ENCODE measurements at regions not wholly inside any gene's neighbourhood (a gene's known extent, or its start where the extent isn't known, plus 50 kb on each side); places are given as distances from the start of the nearest gene placed in this dataset.

DNA sequence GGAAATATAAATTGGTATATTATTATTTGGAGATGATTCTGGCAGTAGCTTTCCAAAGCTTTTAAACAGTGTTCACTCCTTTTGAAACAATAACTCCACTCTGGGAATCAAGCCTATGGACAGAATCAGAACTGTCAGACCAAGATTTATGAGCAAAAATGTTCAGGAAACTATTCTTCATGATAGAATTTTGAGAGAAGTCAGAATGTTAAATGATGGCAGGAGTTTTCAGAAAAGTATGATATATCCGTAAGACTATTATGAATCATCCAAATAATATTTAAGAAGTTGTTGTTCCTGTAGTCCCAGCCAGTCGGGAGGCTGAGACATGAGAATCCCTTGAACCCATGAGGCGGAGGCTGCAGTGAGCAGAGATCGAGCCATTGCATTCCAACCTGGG is 50.5 kb upstream of the ADGRG2 start:
- H3K36me3 ChIP-seq (ENCODE audit: insufficient read depth), result no peaks in the 10 kb centered on the region
- DNase-seq (ENCODE audit: extremely low spot score), result no peak
- 81% methylated on average over 4 of the region's 4 CpGs for WGBS
- no peak overlapping the region for H3K27ac ChIP-seq (ENCODE audit: low read depth)
- no peaks in the 10 kb centered on the region for H3K4me1 ChIP-seq (ENCODE audit: insufficient read depth)
- no peak overlapping the region for H3K4me3 ChIP-seq (ENCODE audit: low read depth, low read length)

DNA sequence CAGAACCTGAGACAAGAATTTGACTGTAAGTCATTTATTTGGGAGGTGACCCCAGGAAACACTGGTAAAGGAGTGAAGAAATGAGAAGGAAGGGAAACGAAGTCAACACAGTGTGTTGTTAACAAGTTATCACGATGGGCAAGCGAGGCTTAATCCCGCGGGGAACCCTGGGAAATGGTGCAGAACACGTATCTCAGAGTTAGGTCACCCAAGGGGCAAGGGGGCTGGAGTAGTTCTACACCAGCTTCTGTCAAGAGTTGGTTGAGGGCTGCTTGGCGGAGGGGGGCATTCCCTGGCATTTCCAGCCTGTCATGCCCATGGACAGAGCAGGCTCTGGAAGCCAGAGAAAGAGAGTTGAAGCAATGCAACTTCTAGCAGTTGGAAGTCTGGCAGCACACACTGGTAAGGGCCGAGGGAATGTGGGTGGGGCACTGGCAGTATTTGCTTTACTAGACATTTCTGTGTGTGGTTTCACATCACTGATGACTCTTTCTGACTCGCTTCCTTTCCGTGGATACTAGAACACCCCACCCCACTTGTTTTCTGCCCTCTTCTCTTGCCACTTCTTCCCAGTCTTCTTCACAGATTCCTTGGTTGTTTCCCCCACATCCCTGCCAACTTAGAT is 52.2 kb upstream of the ADGRG2 start:
- no peaks in the 10 kb centered on the region for H3K4me1 ChIP-seq (ENCODE audit: insufficient read depth)
- H3K27ac ChIP-seq (ENCODE audit: low read depth), result no peak overlapping the region
- H3K4me3 ChIP-seq (ENCODE audit: low read depth, low read length), result no peak overlapping the region
- no peaks in the 10 kb centered on the region for H3K36me3 ChIP-seq (ENCODE audit: insufficient read depth)
- WGBS, result 60% methylated on average over 10 of the region's 10 CpGs
- no peak for DNase-seq (ENCODE audit: extremely low spot score)

DNA sequence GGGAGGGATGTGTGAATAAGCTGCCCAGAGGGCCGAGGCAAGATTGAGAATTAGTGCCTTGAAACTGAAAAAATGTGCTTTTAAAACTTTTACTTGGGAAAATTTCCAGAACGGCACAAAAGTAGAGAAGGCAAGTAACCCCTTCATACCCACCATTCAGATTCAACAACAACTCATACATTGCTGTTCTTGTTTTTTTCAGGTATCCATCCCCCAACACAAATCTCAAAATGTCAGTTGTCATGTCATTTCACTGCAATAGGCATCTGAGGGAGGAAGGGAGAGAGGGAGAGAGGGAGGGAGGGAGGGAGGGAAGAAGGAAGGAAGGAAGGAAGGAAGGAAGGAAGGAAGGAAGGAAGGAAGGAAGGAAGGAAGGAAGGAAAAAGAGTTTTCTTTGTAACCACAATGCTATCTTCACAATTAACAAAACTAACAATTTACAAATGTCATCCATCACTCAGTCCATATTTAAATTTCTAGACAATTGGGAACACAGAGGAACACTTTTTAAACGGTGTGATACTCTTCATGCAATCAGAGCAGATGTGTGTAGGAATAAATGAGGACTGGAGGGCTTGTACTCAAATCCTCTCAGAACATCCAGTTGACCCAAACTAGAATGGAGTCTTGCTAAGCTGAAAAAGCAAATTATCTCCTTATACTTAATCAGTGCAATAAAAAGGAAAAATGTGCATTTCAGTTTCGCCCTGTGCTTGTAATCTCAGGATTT is 54.8 kb upstream of the ADGRG2 start:
- Histone ChIP-seq H3K27ac (ENCODE audit: low read depth) (no peak overlapping the region), H3K4me1 (ENCODE audit: insufficient read depth) (no peaks in the 10 kb centered on the region), H3K36me3 (ENCODE audit: insufficient read depth) (no peaks in the 10 kb centered on the region), H3K4me3 (ENCODE audit: low read depth, low read length) (no peak overlapping the region)
- 28% methylated on average over 4 of the region's 4 CpGs for WGBS
- no peak for DNase-seq (ENCODE audit: extremely low spot score)

DNA sequence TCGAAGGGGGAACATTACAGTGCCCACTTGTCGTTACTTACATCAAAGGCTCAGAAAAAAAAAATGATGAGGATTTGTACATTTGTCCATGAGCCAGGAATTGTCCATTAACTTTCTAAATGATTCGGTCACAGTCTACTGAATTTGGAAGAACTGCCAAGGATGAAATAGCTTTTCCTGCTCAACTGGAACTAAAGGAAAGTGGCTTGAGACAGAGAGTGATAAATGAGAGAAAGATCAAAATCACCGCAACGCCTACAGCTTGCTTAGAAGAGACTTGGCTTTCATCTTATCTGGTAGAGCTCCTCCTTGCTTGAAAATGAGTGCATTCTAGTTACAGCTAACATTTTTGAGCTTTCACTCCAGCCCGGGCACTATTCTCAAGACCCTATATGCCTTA is 55.5 kb upstream of the ADGRG2 start:
- no peak for DNase-seq (ENCODE audit: extremely low spot score)
- no peak overlapping the region for H3K27ac ChIP-seq (ENCODE audit: low read depth)
- 46% methylated on average over 6 of the region's 6 CpGs for WGBS

DNA sequence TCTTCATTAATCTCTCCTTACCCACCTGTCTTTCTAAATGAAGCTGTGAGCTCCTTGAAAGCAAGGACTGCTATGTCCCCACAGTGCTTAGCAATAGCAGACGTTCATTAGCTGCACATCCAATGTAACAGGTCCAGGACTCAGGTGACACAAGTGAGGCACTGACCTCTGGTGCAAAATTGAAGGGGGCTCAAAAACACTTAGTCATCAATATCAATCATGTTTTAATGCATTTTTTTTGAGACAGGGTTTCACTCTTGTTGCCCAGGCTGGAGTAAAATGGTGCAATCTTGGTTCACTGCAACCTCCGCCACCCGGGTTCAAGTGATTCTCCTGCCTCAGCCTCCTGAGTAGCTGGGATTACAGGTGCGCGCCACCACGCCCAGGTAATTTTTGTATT is 56.1 kb upstream of the ADGRG2 start:
- 88% methylated on average over 6 of the region's 6 CpGs for WGBS
- DNase-seq (ENCODE audit: extremely low spot score), result no peak
- H3K36me3 ChIP-seq (ENCODE audit: insufficient read depth), result no peaks in the 10 kb centered on the region
- H3K27ac ChIP-seq (ENCODE audit: low read depth), result no peak overlapping the region
- no peaks in the 10 kb centered on the region for H3K4me1 ChIP-seq (ENCODE audit: insufficient read depth)
- H3K4me3 ChIP-seq (ENCODE audit: low read depth, low read length), result no peak overlapping the region

More for the DNA sequence above, 55.5 kb upstream of the ADGRG2 start:
- no peaks in the 10 kb centered on the region for H3K4me1 ChIP-seq (ENCODE audit: insufficient read depth)
- H3K36me3 ChIP-seq (ENCODE audit: insufficient read depth), result no peaks in the 10 kb centered on the region
- no peak overlapping the region for H3K4me3 ChIP-seq (ENCODE audit: low read depth, low read length)

DNA sequence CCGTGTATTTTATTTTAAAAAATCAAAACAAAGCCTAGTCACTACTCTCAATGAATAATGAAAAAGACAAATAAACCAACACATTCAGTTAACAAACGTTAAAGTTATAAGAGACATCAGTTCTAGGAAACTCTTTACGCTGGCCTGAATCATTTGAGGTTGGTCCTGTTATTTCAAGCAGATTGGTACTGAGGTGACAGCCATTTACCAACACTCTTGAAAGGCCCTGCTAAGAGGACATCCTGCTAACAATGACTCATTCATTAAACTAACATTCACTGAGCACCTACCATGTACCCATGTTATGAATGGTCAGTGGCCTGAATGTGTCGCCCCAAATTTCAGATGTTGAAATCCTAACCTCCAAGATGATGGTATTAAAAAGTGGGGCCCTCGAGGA is 57.1 kb upstream of the ADGRG2 start:
- Histone ChIP-seq H3K27ac (ENCODE audit: low read depth) (no peak overlapping the region), H3K36me3 (ENCODE audit: insufficient read depth) (no peaks in the 10 kb centered on the region), H3K4me3 (ENCODE audit: low read depth, low read length) (no peak overlapping the region), H3K4me1 (ENCODE audit: insufficient read depth) (no peaks in the 10 kb centered on the region)
- 80% methylated on average over 5 of the region's 5 CpGs for WGBS
- DNase-seq (ENCODE audit: extremely low spot score), result no peak

DNA sequence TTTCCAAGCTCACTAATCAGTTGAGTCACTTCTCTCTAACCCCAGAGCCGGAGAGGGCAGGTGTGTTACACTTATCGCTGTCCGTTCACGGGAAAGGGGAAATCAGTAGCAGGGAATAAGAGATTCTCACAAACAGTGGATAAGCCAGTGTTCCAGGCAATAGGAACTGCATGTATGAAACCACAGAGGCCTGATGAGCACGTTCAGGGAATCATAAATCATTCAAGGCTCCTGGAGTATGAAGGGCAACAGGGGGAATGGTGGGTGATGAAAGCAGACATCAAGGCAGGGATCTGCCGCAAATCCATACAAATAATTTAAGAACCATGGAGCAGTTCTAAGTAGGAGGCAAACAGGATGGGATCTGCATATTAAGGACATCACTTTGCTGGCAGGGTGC is 59.1 kb upstream of the ADGRG2 start:
- DNase-seq (ENCODE audit: extremely low spot score), result no peak
- 78% methylated on average over 6 of the region's 6 CpGs for WGBS
- no peaks in the 10 kb centered on the region for H3K4me1 ChIP-seq (ENCODE audit: insufficient read depth)
- H3K36me3 ChIP-seq (ENCODE audit: insufficient read depth), result no peaks in the 10 kb centered on the region
- H3K4me3 ChIP-seq (ENCODE audit: low read depth, low read length), result no peak overlapping the region
- H3K27ac ChIP-seq (ENCODE audit: low read depth), result no peak overlapping the region

DNA sequence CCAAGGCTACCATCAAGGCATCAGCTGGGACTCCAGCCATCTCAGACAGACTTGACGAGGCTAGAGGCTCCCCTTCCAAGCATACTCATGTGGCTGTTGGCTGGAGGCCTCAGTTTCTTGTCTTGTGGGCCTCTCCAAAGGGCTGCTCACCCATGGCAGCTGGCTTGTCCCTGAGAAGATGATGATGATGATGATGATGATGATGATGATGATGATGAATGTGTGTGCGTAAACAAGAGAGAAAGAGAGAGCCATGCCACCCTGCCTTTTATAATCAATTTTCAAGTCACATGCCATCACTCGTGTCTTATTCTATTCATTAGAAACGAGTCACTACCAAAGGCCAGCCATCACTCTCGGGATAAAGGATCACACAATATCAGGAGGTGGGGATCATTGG is 60.5 kb upstream of the ADGRG2 start:
- no peak for DNase-seq (ENCODE audit: extremely low spot score)
- 92% methylated on average over 5 of the region's 5 CpGs for WGBS

DNA sequence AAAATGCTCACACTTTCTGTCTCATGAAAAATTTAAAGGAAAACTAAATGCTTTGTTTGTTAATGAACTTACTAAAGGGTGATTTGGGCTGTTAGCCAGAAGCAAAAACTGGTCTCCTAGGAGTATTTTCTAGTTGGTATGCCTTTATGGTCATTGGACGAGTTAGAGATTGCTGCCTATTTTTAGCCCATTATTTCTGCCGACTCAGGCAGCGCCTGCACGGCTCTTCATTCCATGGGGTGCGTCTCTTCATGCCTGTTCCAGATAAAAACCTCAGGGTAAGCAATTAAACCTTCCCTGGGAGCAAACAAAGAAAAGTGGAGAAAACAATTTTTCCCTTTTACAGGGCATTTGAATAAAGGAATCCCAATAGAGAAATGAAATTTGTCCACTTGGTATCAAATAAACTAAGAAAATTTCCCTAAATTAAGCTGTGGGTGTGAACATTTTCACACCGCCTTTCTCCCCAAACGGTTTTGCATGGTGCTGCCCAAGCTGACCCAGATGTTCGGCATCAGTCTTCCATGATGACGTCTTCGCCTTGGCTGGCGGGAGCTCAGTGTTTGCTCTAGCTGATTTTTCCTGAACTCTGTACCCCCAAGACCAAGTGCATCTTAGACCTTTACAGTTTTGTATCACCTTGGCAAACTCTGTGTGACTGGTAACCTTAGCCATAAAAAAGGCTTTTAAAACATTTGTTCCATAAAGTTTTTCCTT is 61.7 kb upstream of the ADGRG2 start:
- 48% methylated on average over 11 of the region's 11 CpGs for WGBS
- Histone ChIP-seq H3K36me3 (ENCODE audit: insufficient read depth) (no peaks in the 10 kb centered on the region), H3K4me1 (ENCODE audit: insufficient read depth) (no peaks in the 10 kb centered on the region), H3K27ac (ENCODE audit: low read depth) (no peak overlapping the region), H3K4me3 (ENCODE audit: low read depth, low read length) (no peak overlapping the region)
- no peak for DNase-seq (ENCODE audit: extremely low spot score)

More for the DNA sequence above, 60.5 kb upstream of the ADGRG2 start:
- Histone ChIP-seq H3K4me1 (ENCODE audit: insufficient read depth) (no peaks in the 10 kb centered on the region), H3K27ac (ENCODE audit: low read depth) (no peak overlapping the region), H3K36me3 (ENCODE audit: insufficient read depth) (no peaks in the 10 kb centered on the region), H3K4me3 (ENCODE audit: low read depth, low read length) (no peak overlapping the region)

DNA sequence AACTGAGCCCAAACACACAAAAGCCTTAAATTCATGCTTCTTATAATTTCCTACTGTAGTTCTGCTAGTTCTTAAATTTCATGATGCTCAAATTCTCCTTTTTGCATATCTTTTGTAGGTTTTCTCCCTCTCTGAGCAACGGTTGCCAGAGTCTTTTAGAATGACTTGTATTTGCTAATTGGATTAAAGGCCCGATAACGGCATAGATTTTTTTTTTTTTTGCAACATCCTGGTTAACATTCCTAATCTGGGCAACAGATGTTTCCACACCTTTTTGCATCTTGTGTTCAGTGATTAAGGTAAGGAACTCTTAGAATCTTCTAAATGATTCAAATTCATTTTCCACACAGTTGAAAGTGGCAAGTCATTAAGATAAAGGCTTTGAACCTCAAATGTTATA is 66.3 kb upstream of the ADGRG2 start:
- Histone ChIP-seq H3K4me3 (ENCODE audit: low read depth, low read length) (no peak overlapping the region), H3K36me3 (ENCODE audit: insufficient read depth) (no peaks in the 10 kb centered on the region), H3K4me1 (ENCODE audit: insufficient read depth) (no peaks in the 10 kb centered on the region), H3K27ac (ENCODE audit: low read depth) (no peak overlapping the region)
- no peak for DNase-seq (ENCODE audit: extremely low spot score)
- WGBS, result 25% methylated on average over 3 of the region's 3 CpGs

DNA sequence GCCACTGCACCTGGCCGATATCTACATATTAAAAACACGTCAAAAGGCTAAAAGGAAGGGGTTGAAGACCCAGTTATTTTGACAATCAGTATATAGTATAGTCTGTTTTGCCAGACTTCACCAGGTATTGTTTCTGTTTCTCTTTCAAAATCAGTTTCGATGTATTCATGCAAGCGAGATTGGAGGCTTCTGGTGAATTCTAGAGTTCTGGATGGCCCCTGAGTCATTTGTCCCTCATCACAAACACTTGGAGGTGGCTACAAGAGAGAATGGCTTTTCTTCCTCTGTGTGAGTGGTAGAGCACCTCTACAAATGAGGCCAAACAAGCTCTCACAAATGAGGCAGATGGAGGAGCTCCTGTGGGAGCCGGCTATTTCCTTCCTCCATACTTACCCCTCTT is 68.6 kb upstream of the ADGRG2 start:
- H3K27ac ChIP-seq (ENCODE audit: low read depth), result no peak overlapping the region
- H3K36me3 ChIP-seq (ENCODE audit: insufficient read depth), result no peaks in the 10 kb centered on the region
- DNase-seq (ENCODE audit: extremely low spot score), result no peak
- 83% methylated on average over 5 of the region's 5 CpGs for WGBS
- no peak overlapping the region for H3K4me3 ChIP-seq (ENCODE audit: low read depth, low read length)
- no peaks in the 10 kb centered on the region for H3K4me1 ChIP-seq (ENCODE audit: insufficient read depth)

DNA sequence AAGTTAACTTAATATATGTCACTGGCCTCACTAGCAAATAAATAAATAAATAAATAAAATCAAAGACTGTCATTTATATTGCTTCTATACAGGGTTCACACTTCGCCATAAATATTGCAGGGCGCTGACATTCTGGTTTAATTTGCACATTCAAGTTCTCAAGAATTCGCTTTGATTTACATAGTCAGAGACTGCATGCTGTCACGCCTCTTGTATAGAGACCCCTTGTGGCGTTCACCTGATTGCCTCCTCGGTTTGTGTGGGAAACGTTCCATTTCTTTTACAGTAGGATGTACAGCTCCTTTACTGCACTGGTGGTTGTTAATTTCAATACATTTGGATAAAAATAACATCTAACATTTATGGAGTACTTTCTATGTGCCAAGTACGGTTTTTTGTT is 71.3 kb upstream of the ADGRG2 start:
- Histone ChIP-seq H3K4me3 (ENCODE audit: low read depth, low read length) (no peak overlapping the region), H3K27ac (ENCODE audit: low read depth) (no peak overlapping the region), H3K36me3 (ENCODE audit: insufficient read depth) (no peaks in the 10 kb centered on the region), H3K4me1 (ENCODE audit: insufficient read depth) (no peaks in the 10 kb centered on the region)
- WGBS, result 55% methylated on average over 8 of the region's 8 CpGs
- no peak for DNase-seq (ENCODE audit: extremely low spot score)

DNA sequence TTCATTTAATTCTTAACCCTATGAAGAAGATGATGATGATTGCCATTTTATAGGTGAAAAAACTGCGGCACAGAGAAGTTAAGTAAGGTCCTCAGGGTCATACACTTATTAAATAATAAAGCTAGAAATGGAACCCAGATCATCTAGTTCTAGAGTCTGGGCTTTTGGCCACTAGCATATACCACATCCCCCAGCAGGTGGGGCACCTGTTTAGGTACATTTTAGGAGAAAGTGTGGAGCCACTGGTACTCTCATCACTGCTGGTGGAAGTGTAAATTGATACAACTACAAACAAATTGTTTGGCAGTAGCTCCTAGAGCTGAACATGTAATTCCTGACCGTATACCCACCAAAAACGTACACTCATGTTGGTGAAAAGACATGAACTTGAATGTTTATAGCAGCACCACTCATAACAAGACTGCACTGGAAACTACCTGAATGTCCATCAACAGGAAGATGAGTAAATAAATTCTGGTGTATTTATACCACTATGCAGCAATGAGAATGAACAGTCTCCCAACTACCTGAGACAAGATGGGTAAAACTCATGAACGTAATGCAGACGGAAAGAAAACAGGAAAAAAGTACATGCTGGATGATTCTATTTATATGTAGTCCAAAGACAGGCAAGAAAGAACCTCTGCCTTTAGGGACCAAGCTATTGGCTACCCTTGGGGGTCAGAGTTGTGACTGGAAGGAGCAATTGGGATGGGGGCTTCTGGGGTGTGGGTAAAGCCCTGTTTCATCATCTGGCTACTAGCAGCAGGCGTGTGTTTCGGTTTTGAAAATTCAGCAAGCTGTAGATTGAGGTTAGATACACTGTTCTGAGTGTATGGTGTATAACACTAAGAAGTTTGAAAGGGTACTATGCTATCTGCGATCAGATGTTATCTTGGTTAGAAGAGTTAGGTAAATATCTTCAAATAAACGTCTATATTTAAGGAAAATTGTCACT is 72.3 kb upstream of the ADGRG2 start:
- no peak overlapping the region for H3K4me3 ChIP-seq (ENCODE audit: low read depth, low read length)
- no peaks in the 10 kb centered on the region for H3K36me3 ChIP-seq (ENCODE audit: insufficient read depth)
- H3K4me1 ChIP-seq (ENCODE audit: insufficient read depth), result no peaks in the 10 kb centered on the region
- no peak overlapping the region for H3K27ac ChIP-seq (ENCODE audit: low read depth)
- no peak for DNase-seq (ENCODE audit: extremely low spot score)
- WGBS, result 70% methylated on average over 9 of the region's 9 CpGs

Measured in urinary bladder (tissue), 3 donors.